SK-N-MC (cell line): ENCODE measurements at regions not wholly inside any gene's neighbourhood (a gene's known extent, or its start where the extent isn't known, plus 50 kb on each side); places are given as distances from the start of the nearest gene placed in this dataset.

Experiments used
- EZH2 ChIP-seq: fragments of 200-600 bp; sonication (generic); IDR thresholded peaks from one replicate; pipeline ENCODE4 v1.6.1; 2017; ENCODE audit warnings: antibody characterized with exemption
- POLR2AphosphoS5 ChIP-seq: IDR thresholded peaks from 2 replicates; pipeline ENCODE4 v1.6.1; 2012; ENCODE audit warnings: mild to moderate bottlenecking, low read depth, low read length, borderline replicate concordance

GRCh38 chr12:31780096-31780495, 51.3 kb upstream of the AMN1 start:
- TF ChIP-seq POLR2AphosphoS5 = no peak
- TF ChIP-seq EZH2 = no peak
